ENCODE measurements at regions not wholly inside any gene's neighbourhood (a gene's known extent, or its start where the extent isn't known, plus 50 kb on each side); places are given as distances from the start of the nearest gene placed in this dataset.

- CTCF ChIA-PET: no interaction called here
- POLR2A ChIA-PET: no interaction called here
- TF ChIP-seq FOXA1 (IDR thresholded peaks at IDR 0.05) (no peak), HDGF (IDR thresholded peaks at IDR 0.05; ENCODE audit: borderline replicate concordance) (no peak), ZNF384 (IDR thresholded peaks at IDR 0.05) (no peak), NFRKB (IDR thresholded peaks at IDR 0.05) (no peak), FOXM1 (IDR thresholded peaks at IDR 0.05; ENCODE audit: borderline replicate concordance) (no peak), FOXK2 (IDR thresholded peaks at IDR 0.05) (no peak), BHLHE40 (IDR thresholded peaks at IDR 0.05; ENCODE audit: borderline replicate concordance) (no peak), CTBP1 (IDR thresholded peaks at IDR 0.05; ENCODE audit: borderline replicate concordance) (no peak), L3MBTL2 (conservative IDR thresholded peaks at IDR 0.05) (no peak), TARDBP (IDR thresholded peaks at IDR 0.05) (no peak), SUZ12 (IDR thresholded peaks at IDR 0.05) (no peak), SP1 (IDR thresholded peaks at IDR 0.05) (no peak), ELF4 (IDR thresholded peaks at IDR 0.05) (no peak), PKNOX1 (IDR thresholded peaks at IDR 0.05) (no peak), ARNT (IDR thresholded peaks at IDR 0.05) (no peak)
- no peak for DNase-seq (ENCODE audit: extremely low spot score)
These were observed 264.0 kb downstream of the ENGASE start for GRCh38 chr17:79338604-79339003.

- DNase-seq (ENCODE audit: extremely low spot score): no peak
- ChIA-PET CTCF (no interaction called here), POLR2A (no interaction called here)
- TF ChIP-seq SP1 (IDR thresholded peaks at IDR 0.05) (no peak), PKNOX1 (IDR thresholded peaks at IDR 0.05) (no peak), TARDBP (IDR thresholded peaks at IDR 0.05) (no peak), L3MBTL2 (conservative IDR thresholded peaks at IDR 0.05) (no peak), BHLHE40 (IDR thresholded peaks at IDR 0.05; ENCODE audit: borderline replicate concordance) (no peak), ZNF384 (IDR thresholded peaks at IDR 0.05) (no peak), ARNT (IDR thresholded peaks at IDR 0.05) (no peak), FOXA1 (IDR thresholded peaks at IDR 0.05) (no peak)
These were observed 263.5 kb downstream of the ENGASE start for GRCh38 chr17:79338152-79338551.

- TF ChIP-seq CTBP1 (IDR thresholded peaks at IDR 0.05; ENCODE audit: borderline replicate concordance): no peak
- no peak for TF ChIP-seq FOXK2 (IDR thresholded peaks at IDR 0.05)
- no peak for TF ChIP-seq FOXM1 (IDR thresholded peaks at IDR 0.05; ENCODE audit: borderline replicate concordance)
- no peak for TF ChIP-seq ZNF384 (IDR thresholded peaks at IDR 0.05)
- TF ChIP-seq SUZ12 (IDR thresholded peaks at IDR 0.05): no peak
- TF ChIP-seq SP1 (IDR thresholded peaks at IDR 0.05): no peak
- TF ChIP-seq L3MBTL2 (conservative IDR thresholded peaks at IDR 0.05): no peak
- DNase-seq (ENCODE audit: extremely low spot score): no peak
- CTCF ChIA-PET: no interaction called here
- POLR2A ChIA-PET: no interaction called here
These were observed 262.4 kb downstream of the ENGASE start for GRCh38 chr17:79337053-79337452.

- no peak for DNase-seq (ENCODE audit: extremely low spot score)
- ChIA-PET CTCF (no interaction called here), POLR2A (no interaction called here)
- TF ChIP-seq PKNOX1 (IDR thresholded peaks at IDR 0.05) (no peak), FOXM1 (IDR thresholded peaks at IDR 0.05; ENCODE audit: borderline replicate concordance) (no peak), ZNF384 (IDR thresholded peaks at IDR 0.05) (no peak), TARDBP (IDR thresholded peaks at IDR 0.05) (no peak), NFRKB (IDR thresholded peaks at IDR 0.05) (no peak), ARNT (IDR thresholded peaks at IDR 0.05) (no peak)
These were observed 260.8 kb downstream of the ENGASE start for GRCh38 chr17:79335456-79335855.

- CTCF ChIA-PET: no interaction called here
- no peak for DNase-seq (ENCODE audit: extremely low spot score)
- POLR2A ChIA-PET: no interaction called here
- no peak for TF ChIP-seq LEF1 (IDR thresholded peaks at IDR 0.05; ENCODE audit: borderline replicate concordance)
- TF ChIP-seq CTBP1 (IDR thresholded peaks at IDR 0.05; ENCODE audit: borderline replicate concordance): no peak
- no peak for TF ChIP-seq HDGF (IDR thresholded peaks at IDR 0.05; ENCODE audit: borderline replicate concordance)
- TF ChIP-seq FOXM1 (IDR thresholded peaks at IDR 0.05; ENCODE audit: borderline replicate concordance): no peak
- TF ChIP-seq SP1 (IDR thresholded peaks at IDR 0.05): no peak
- no peak for TF ChIP-seq NFRKB (IDR thresholded peaks at IDR 0.05)
- TF ChIP-seq ELF4 (IDR thresholded peaks at IDR 0.05): no peak
- no peak for TF ChIP-seq PKNOX1 (IDR thresholded peaks at IDR 0.05)
- TF ChIP-seq L3MBTL2 (conservative IDR thresholded peaks at IDR 0.05): no peak
- TF ChIP-seq BHLHE40 (IDR thresholded peaks at IDR 0.05; ENCODE audit: borderline replicate concordance): no peak
- TF ChIP-seq ZNF384 (IDR thresholded peaks at IDR 0.05): no peak
- TF ChIP-seq SUZ12 (IDR thresholded peaks at IDR 0.05): no peak
These were observed 257.5 kb downstream of the ENGASE start for GRCh38 chr17:79332011-79332554.

GRCh38 chr17:79331492-79331891, 256.9 kb downstream of the ENGASE start:
- ChIA-PET CTCF (no interaction called here), POLR2A (no interaction called here)
- no peak for DNase-seq (ENCODE audit: extremely low spot score)
- TF ChIP-seq TARDBP (IDR thresholded peaks at IDR 0.05) (no peak), NFRKB (IDR thresholded peaks at IDR 0.05) (no peak), SUZ12 (IDR thresholded peaks at IDR 0.05) (no peak), ZNF384 (IDR thresholded peaks at IDR 0.05) (no peak)
